Neural progenitor cell (in vitro differentiated cells): ENCODE measurements at regions not wholly inside any gene's neighbourhood (a gene's known extent, or its start where the extent isn't known, plus 50 kb on each side); places are given as distances from the start of the nearest gene placed in this dataset.
A peak's percentile ranks its signal among the peaks of the same experiment; 100 is the strongest.

ENCODE experiments used
- DNase-seq: peaks from one replicate; pipeline ENCODE4 v3.0.0-alpha.2; 2016; ENCODE audit warnings: low spot score
- H2AFZ ChIP-seq: fragments of 200-600 bp; sonication (generic); replicated peaks from 2 replicates; pipeline ENCODE4 v1.6.1; 2016; ENCODE audit warnings: antibody characterized with exemption
- H3F3A ChIP-seq: fragments of 200-600 bp; sonication (generic); 2 replicates; pipeline ENCODE4 v1.6.1; 2016; ENCODE audit warnings: antibody characterized with exemption, low read depth
- H3K27ac ChIP-seq: fragments of 200-600 bp; sonication (generic); 2 replicates; pipeline ENCODE4 v1.5.1; 2016; ENCODE audit warnings: mild to moderate bottlenecking
- H3K27me3 ChIP-seq: fragments of 200-600 bp; sonication (generic); 2 replicates; pipeline ENCODE4 v1.6.1; 2016; ENCODE audit warnings: mild to moderate bottlenecking, moderate library complexity
- H3K36me3 ChIP-seq: fragments of 200-600 bp; sonication (generic); 2 replicates; pipeline ENCODE4 v1.5.1; 2016
- H3K4me1 ChIP-seq: fragments of 200-600 bp; sonication (generic); 2 replicates; pipeline ENCODE4 v1.6.1; 2016; ENCODE audit warnings: mixed run types
- H3K4me2 ChIP-seq: fragments of 200-600 bp; sonication (generic); 2 replicates; pipeline ENCODE4 v1.6.1; 2016
- H3K4me3 ChIP-seq: fragments of 200-600 bp; sonication (generic); 2 replicates; pipeline ENCODE4 v1.5.1; 2016
- H3K79me2 ChIP-seq: fragments of 200-600 bp; sonication (generic); 2 replicates; pipeline ENCODE4 v1.6.1; 2016; ENCODE audit warnings: low read depth
- H3K9ac ChIP-seq: fragments of 200-600 bp; sonication (generic); 2 replicates; pipeline ENCODE4 v1.6.1; 2016
- H3K9me3 ChIP-seq: fragments of 200-600 bp; sonication (generic); 2 replicates; pipeline ENCODE4 v1.5.1; 2016; ENCODE audit warnings: low read depth
- H4K20me1 ChIP-seq: fragments of 200-600 bp; sonication (generic); 2 replicates; pipeline ENCODE4 v1.6.1; 2016; ENCODE audit warnings: low read depth
- H3K27ac Mint-ChIP-seq: 3 replicates; pipeline ENCODE4 v1.8.0; 2021; ENCODE audit warnings: mixed read lengths
- H3K27me3 Mint-ChIP-seq: 2 replicates; pipeline ENCODE4 v1.8.0; 2022; ENCODE audit warnings: low read depth, mild to moderate bottlenecking, inconsistent platforms, moderate library complexity, mixed read lengths; ENCODE audit not compliant: insufficient read depth
- H3K36me3 Mint-ChIP-seq: 3 replicates; pipeline ENCODE4 v1.8.0; 2021; ENCODE audit warnings: mixed read lengths
- H3K4me1 Mint-ChIP-seq: 3 replicates; pipeline ENCODE4 v1.8.0; 2021; ENCODE audit warnings: mixed read lengths
- H3K4me3 Mint-ChIP-seq: 3 replicates; pipeline ENCODE4 v1.8.0; 2021; ENCODE audit warnings: mild to moderate bottlenecking, moderate library complexity, mixed read lengths
- H3K9me3 Mint-ChIP-seq: 3 replicates; pipeline ENCODE4 v1.8.0; 2020; ENCODE audit warnings: mixed read lengths
- EZH2 ChIP-seq: fragments of 200-600 bp; sonication (generic); IDR thresholded peaks from 2 replicates; pipeline ENCODE4 v1.6.1; 2017; ENCODE audit warnings: antibody characterized with exemption, mild to moderate bottlenecking, moderate library complexity
- EZH2phosphoT487 ChIP-seq: fragments of 200-600 bp; sonication (generic); IDR thresholded peaks from 2 replicates; pipeline ENCODE4 v1.6.1; 2017; ENCODE audit warnings: antibody characterized with exemption
- TF ChIP-seq, protein P1 (sequence below): fragments of 200-600 bp; sonication (generic); IDR thresholded peaks from 2 replicates; pipeline ENCODE4 v1.5.1; 2017; ENCODE audit warnings: antibody characterized with exemption, mild to moderate bottlenecking

DNA sequence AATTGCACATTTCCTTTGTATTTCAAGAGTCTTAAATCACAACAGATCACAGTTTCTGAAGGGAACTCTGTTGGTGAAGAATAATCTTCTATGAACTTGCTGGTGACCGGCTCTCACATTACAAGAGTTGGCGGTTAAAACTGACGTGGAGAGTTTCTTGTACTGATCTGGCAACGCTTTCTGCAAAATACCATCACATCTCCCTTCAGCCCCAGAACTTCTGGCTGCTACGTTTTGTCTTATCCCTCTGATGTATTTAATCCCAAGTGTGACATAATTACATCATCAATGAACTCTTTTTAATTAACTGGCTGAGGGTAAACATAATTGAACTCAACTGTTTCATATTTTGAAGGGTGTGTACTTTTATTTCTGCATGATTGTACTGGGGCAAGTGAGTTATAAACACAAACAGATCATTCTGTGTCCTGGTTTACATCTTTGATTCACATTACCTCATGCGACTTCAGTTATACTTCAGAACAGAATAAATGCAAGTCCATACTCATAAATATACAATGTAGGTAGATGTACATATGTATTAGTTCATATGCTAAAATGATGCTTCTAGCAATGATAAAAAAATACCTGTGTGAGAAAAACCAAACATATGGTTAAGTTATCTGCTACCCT, 105.1 kb upstream of the NPVF start:
- no peak for DNase-seq
- no peak overlapping the region for H3K4me2 ChIP-seq
- no peaks in the 10 kb centered on the region for H3K9me3 ChIP-seq
- no peak overlapping the region for H3K9ac ChIP-seq
- no peaks in the 10 kb centered on the region for H3K27me3 ChIP-seq
- no peaks in the 10 kb centered on the region for H3K9me3 Mint-ChIP-seq
- H3K4me1 ChIP-seq = no peaks in the 10 kb centered on the region
- TF ChIP-seq, protein P1, sequence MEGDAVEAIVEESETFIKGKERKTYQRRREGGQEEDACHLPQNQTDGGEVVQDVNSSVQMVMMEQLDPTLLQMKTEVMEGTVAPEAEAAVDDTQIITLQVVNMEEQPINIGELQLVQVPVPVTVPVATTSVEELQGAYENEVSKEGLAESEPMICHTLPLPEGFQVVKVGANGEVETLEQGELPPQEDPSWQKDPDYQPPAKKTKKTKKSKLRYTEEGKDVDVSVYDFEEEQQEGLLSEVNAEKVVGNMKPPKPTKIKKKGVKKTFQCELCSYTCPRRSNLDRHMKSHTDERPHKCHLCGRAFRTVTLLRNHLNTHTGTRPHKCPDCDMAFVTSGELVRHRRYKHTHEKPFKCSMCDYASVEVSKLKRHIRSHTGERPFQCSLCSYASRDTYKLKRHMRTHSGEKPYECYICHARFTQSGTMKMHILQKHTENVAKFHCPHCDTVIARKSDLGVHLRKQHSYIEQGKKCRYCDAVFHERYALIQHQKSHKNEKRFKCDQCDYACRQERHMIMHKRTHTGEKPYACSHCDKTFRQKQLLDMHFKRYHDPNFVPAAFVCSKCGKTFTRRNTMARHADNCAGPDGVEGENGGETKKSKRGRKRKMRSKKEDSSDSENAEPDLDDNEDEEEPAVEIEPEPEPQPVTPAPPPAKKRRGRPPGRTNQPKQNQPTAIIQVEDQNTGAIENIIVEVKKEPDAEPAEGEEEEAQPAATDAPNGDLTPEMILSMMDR = no peak
- no peak for TF ChIP-seq EZH2
- no peak for TF ChIP-seq EZH2phosphoT487
- H3K79me2 ChIP-seq = no peaks in the 10 kb centered on the region
- no peaks in the 10 kb centered on the region for H3K36me3 Mint-ChIP-seq
- no peaks in the 10 kb centered on the region for H3K4me1 Mint-ChIP-seq
- H3K4me3 ChIP-seq = no peak overlapping the region
- no peaks in the 10 kb centered on the region for H3F3A ChIP-seq
- H3K36me3 ChIP-seq = no peaks in the 10 kb centered on the region
- no peak overlapping the region for H3K27ac ChIP-seq
- H3K27me3 Mint-ChIP-seq = no peaks in the 10 kb centered on the region
- no peaks in the 10 kb centered on the region for H4K20me1 ChIP-seq
- H3K4me3 Mint-ChIP-seq = no peak overlapping the region
- no peak overlapping the region for H2AFZ ChIP-seq
- no peak overlapping the region for H3K27ac Mint-ChIP-seq

DNA sequence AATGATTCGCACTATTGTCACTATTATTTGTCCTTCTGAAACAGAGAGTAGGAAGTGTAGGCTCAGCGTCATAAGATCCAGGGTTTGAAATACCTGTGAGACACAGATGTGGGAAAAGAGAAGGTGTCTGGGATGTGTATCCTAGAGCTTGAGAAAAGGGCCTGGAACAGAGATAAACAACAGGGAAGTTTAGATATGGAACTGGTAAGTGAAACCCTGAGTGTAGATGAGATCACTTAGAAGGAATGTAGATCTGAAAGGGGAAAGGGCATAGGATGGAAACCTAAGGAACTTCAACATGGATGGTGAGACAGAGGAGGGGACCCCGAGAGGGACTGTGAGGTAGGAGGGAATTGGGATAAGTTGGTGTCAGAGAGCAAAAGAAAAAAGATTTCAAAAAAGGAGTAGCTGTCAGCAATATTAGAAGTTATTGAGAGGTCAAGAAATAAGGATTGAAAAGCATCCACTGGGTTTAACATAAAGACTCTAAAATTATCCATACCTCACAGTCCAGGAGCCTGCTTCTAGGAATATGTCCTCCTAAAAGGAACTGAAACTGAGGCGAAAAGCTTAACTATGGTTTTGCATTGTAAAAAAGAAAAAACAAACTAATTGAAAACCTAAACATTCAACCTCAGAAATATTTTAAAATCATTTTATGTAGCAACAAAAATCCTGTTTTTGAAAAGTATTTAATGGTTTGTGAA, 119.2 kb upstream of the NPVF start:
- H3K9me3 Mint-ChIP-seq = no peaks in the 10 kb centered on the region
- Histone ChIP-seq H3K27me3 (no peaks in the 10 kb centered on the region), H3F3A (no peaks in the 10 kb centered on the region), H3K27ac (no peak overlapping the region), H4K20me1 (no peaks in the 10 kb centered on the region), H3K9ac (no peak overlapping the region), H3K36me3 (no peaks in the 10 kb centered on the region), H3K9me3 (no peaks in the 10 kb centered on the region), H2AFZ (peak overlapping the region; percentile 51), H3K4me1 (no peaks in the 10 kb centered on the region), H3K4me2 (no peak overlapping the region), H3K79me2 (no peaks in the 10 kb centered on the region), H3K4me3 (no peak overlapping the region)
- H3K36me3 Mint-ChIP-seq = no peaks in the 10 kb centered on the region
- no peak overlapping the region for H3K4me3 Mint-ChIP-seq
- TF ChIP-seq EZH2 (no peak), EZH2phosphoT487 (no peak)
- TF ChIP-seq, protein P1 = no peak
- DNase-seq = no peak
- peaks cover 4% of the 10 kb centered on the region for H3K4me1 Mint-ChIP-seq
- peaks cover 5% of the 10 kb centered on the region for H3K27me3 Mint-ChIP-seq
- H3K27ac Mint-ChIP-seq = peak overlapping the region; percentile 57

DNA sequence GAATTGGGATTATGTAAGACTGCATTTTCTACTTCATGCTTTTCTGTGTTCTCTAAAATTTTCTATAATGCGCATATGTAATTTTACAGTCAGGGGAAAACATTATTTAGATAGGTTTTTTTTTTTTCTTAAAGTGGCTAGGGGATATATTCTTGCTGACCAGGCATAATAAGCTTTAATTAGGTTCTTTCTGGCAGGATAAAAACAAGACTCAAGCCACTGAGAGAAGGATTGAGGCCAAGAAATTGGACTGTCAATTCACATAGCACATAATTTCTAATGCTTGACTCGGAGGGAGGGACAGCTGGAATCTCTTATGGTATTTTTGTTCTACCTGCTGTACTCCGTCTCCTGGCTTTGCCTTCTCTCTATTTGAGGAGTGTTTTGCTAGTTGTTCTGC, 119.8 kb upstream of the NPVF start:
- H4K20me1 ChIP-seq = no peaks in the 10 kb centered on the region
- H3K27me3 ChIP-seq = no peaks in the 10 kb centered on the region
- H3K9me3 ChIP-seq = no peaks in the 10 kb centered on the region
- Mint-ChIP-seq H3K27ac (no peak overlapping the region), H3K36me3 (no peaks in the 10 kb centered on the region), H3K4me3 (no peak overlapping the region), H3K4me1 (peaks cover 4% of the 10 kb centered on the region), H3K9me3 (no peaks in the 10 kb centered on the region), H3K27me3 (peaks cover 5% of the 10 kb centered on the region)
- no peak overlapping the region for H3K4me2 ChIP-seq
- no peak overlapping the region for H3K27ac ChIP-seq
- no peak overlapping the region for H3K9ac ChIP-seq
- TF ChIP-seq EZH2 (no peak), EZH2phosphoT487 (no peak)
- TF ChIP-seq, protein P1 = no peak
- no peaks in the 10 kb centered on the region for H3K36me3 ChIP-seq
- no peak overlapping the region for H3K4me3 ChIP-seq
- no peaks in the 10 kb centered on the region for H3K4me1 ChIP-seq
- DNase-seq = no peak
- no peaks in the 10 kb centered on the region for H3K79me2 ChIP-seq
- H2AFZ ChIP-seq = peak overlapping the region; percentile 64
- H3F3A ChIP-seq = no peaks in the 10 kb centered on the region
